Dendritic cell treated with granulocyte-macrophage colony-stimulating factor and Interleukin-4, amounts not matched to agents 40 ng/mL and 50 ng/mL, for 4 days (primary cell): ENCODE measurements at regions not wholly inside any gene's neighbourhood (a gene's known extent, or its start where the extent isn't known, plus 50 kb on each side); places are given as distances from the start of the nearest gene placed in this dataset.
"Not testable (repeated sequence)": the region's sequence is repeated elsewhere in the genome, so short reads cannot be mapped to it uniquely, and the experiment has no call there.

Source experiments
- H3K27ac Mint-ChIP-seq: one replicate; pipeline ENCODE4 v1.8.0; 2022; ENCODE audit warnings: mild to moderate bottlenecking, mixed read lengths
- H3K27me3 Mint-ChIP-seq: one replicate; pipeline ENCODE4 v1.8.0; 2022; ENCODE audit warnings: mild to moderate bottlenecking, mixed read lengths
- H3K36me3 Mint-ChIP-seq: one replicate; pipeline ENCODE4 v1.8.0; 2022; ENCODE audit warnings: low read depth, mixed read lengths
- H3K4me1 Mint-ChIP-seq: one replicate; pipeline ENCODE4 v1.8.0; 2022; ENCODE audit warnings: low read depth, mixed read lengths
- H3K4me3 Mint-ChIP-seq: one replicate; pipeline ENCODE4 v1.8.0; 2022; ENCODE audit warnings: mild to moderate bottlenecking, moderate library complexity, mixed read lengths
- H3K9me3 Mint-ChIP-seq: one replicate; pipeline ENCODE4 v1.8.0; 2022; ENCODE audit warnings: mixed read lengths
- intact Hi-C: fragments of 100-400 bp; cut with micrococcal nuclease; formaldehyde crosslinking; loops from one replicate; pipeline ENCODE4 v1.15.0; 2022

- no peaks in the 10 kb centered on the region for H3K36me3 Mint-ChIP-seq
- no peaks in the 10 kb centered on the region for H3K4me1 Mint-ChIP-seq
- no peak overlapping the region for H3K27ac Mint-ChIP-seq
- H3K27me3 Mint-ChIP-seq, result no peaks in the 10 kb centered on the region
- intact Hi-C loops, result no loop called here
- H3K9me3 Mint-ChIP-seq, result peaks cover 14% of the 10 kb centered on the region
- H3K4me3 Mint-ChIP-seq, result no peak overlapping the region
These were observed 631.4 kb upstream of the LUZP2 start for GRCh38 chr11:23865341-23865975.

- intact Hi-C loops, result no loop called here
- Mint-ChIP-seq H3K27me3 (no peaks in the 10 kb centered on the region), H3K9me3 (peaks cover 22% of the 10 kb centered on the region), H3K27ac (no peak overlapping the region), H3K4me1 (no peaks in the 10 kb centered on the region), H3K4me3 (no peak overlapping the region), H3K36me3 (no peaks in the 10 kb centered on the region)
These were observed 630.2 kb upstream of the LUZP2 start for GRCh38 chr11:23866641-23867040.

GRCh38 chr11:23869671-23870070 lies 627.2 kb upstream of the LUZP2 start:
- H3K9me3 Mint-ChIP-seq, result peaks cover 22% of the 10 kb centered on the region
- no peaks in the 10 kb centered on the region for H3K4me1 Mint-ChIP-seq
- H3K27ac Mint-ChIP-seq, result no peak overlapping the region
- H3K27me3 Mint-ChIP-seq, result no peaks in the 10 kb centered on the region
- intact Hi-C loops, result no loop called here
- H3K36me3 Mint-ChIP-seq, result no peaks in the 10 kb centered on the region
- no peak overlapping the region for H3K4me3 Mint-ChIP-seq

- intact Hi-C loops, result no loop called here
- Mint-ChIP-seq H3K9me3 (peaks cover 34% of the 10 kb centered on the region), H3K4me3 (no peak overlapping the region), H3K27ac (no peak overlapping the region), H3K36me3 (no peaks in the 10 kb centered on the region), H3K27me3 (no peaks in the 10 kb centered on the region), H3K4me1 (no peaks in the 10 kb centered on the region)
These were observed 623.4 kb upstream of the LUZP2 start for GRCh38 chr11:23873406-23873805.

GRCh38 chr11:23875176-23875850 lies 621.5 kb upstream of the LUZP2 start:
- Mint-ChIP-seq H3K27ac (no peak overlapping the region), H3K4me3 (no peak overlapping the region), H3K27me3 (no peaks in the 10 kb centered on the region), H3K4me1 (no peaks in the 10 kb centered on the region), H3K36me3 (no peaks in the 10 kb centered on the region), H3K9me3 (peaks cover 21% of the 10 kb centered on the region)
- intact Hi-C loops, result no loop called here

- H3K4me3 Mint-ChIP-seq, H3K27ac Mint-ChIP-seq, H3K36me3 Mint-ChIP-seq, intact Hi-C loops, H3K4me1 Mint-ChIP-seq, H3K27me3 Mint-ChIP-seq: not testable (repeated sequence)
- H3K9me3 Mint-ChIP-seq, result peaks cover 19% of the 10 kb centered on the region
These were observed 613.3 kb upstream of the LUZP2 start for GRCh38 chr11:23883426-23884048.

GRCh38 chr11:23884341-23884740 lies 612.5 kb upstream of the LUZP2 start:
- Mint-ChIP-seq H3K27me3 (no peaks in the 10 kb centered on the region), H3K9me3 (peaks cover 19% of the 10 kb centered on the region), H3K27ac (no peak overlapping the region), H3K4me3 (no peak overlapping the region), H3K36me3 (no peaks in the 10 kb centered on the region), H3K4me1 (no peaks in the 10 kb centered on the region)
- intact Hi-C loops, result no loop called here

- Mint-ChIP-seq H3K4me1 (no peaks in the 10 kb centered on the region), H3K27ac (no peak overlapping the region), H3K36me3 (no peaks in the 10 kb centered on the region), H3K27me3 (no peaks in the 10 kb centered on the region), H3K9me3 (peaks cover 19% of the 10 kb centered on the region), H3K4me3 (no peak overlapping the region)
- intact Hi-C loops, result no loop called here
These were observed 611.1 kb upstream of the LUZP2 start for GRCh38 chr11:23885801-23886200.

GRCh38 chr11:23887122-23887521 lies 609.7 kb upstream of the LUZP2 start:
- H3K27me3 Mint-ChIP-seq, intact Hi-C loops, H3K4me1 Mint-ChIP-seq, H3K36me3 Mint-ChIP-seq, H3K27ac Mint-ChIP-seq, H3K4me3 Mint-ChIP-seq: not testable (repeated sequence)
- peaks cover 19% of the 10 kb centered on the region for H3K9me3 Mint-ChIP-seq

- Mint-ChIP-seq H3K27me3 (no peaks in the 10 kb centered on the region), H3K4me3 (no peak overlapping the region), H3K9me3 (no peaks in the 10 kb centered on the region), H3K27ac (no peak overlapping the region), H3K36me3 (no peaks in the 10 kb centered on the region), H3K4me1 (no peaks in the 10 kb centered on the region)
- intact Hi-C loops, result no loop called here
These were observed 603.7 kb upstream of the LUZP2 start for GRCh38 chr11:23893126-23893525.

- Mint-ChIP-seq H3K36me3 (no peaks in the 10 kb centered on the region), H3K9me3 (peaks cover under 1% of the 10 kb centered on the region), H3K27me3 (no peaks in the 10 kb centered on the region), H3K4me1 (no peaks in the 10 kb centered on the region), H3K27ac (no peak overlapping the region), H3K4me3 (no peak overlapping the region)
- intact Hi-C loops, result no loop called here
These were observed 599.2 kb upstream of the LUZP2 start for GRCh38 chr11:23897453-23898286.

- no peaks in the 10 kb centered on the region for H3K36me3 Mint-ChIP-seq
- no peak overlapping the region for H3K27ac Mint-ChIP-seq
- no peaks in the 10 kb centered on the region for H3K27me3 Mint-ChIP-seq
- peaks cover 8% of the 10 kb centered on the region for H3K9me3 Mint-ChIP-seq
- H3K4me3 Mint-ChIP-seq, result no peak overlapping the region
- H3K4me1 Mint-ChIP-seq, result no peaks in the 10 kb centered on the region
- intact Hi-C loops, result no loop called here
These were observed 593.7 kb upstream of the LUZP2 start for GRCh38 chr11:23903044-23903704.

GRCh38 chr11:23919455-23919854 lies 577.4 kb upstream of the LUZP2 start:
- peaks cover 22% of the 10 kb centered on the region for H3K9me3 Mint-ChIP-seq
- intact Hi-C loops, result no loop called here
- H3K36me3 Mint-ChIP-seq, result no peaks in the 10 kb centered on the region
- no peak overlapping the region for H3K4me3 Mint-ChIP-seq
- H3K27me3 Mint-ChIP-seq, result no peaks in the 10 kb centered on the region
- no peak overlapping the region for H3K27ac Mint-ChIP-seq
- no peaks in the 10 kb centered on the region for H3K4me1 Mint-ChIP-seq

- intact Hi-C loops, result no loop called here
- Mint-ChIP-seq H3K4me3 (no peak overlapping the region), H3K9me3 (peaks cover 22% of the 10 kb centered on the region), H3K36me3 (no peaks in the 10 kb centered on the region), H3K27ac (no peak overlapping the region), H3K27me3 (no peaks in the 10 kb centered on the region), H3K4me1 (no peaks in the 10 kb centered on the region)
These were observed 573.5 kb upstream of the LUZP2 start for GRCh38 chr11:23923357-23923756.
